Natural killer cell (primary cell): ENCODE measurements at regions not wholly inside any gene's neighbourhood (a gene's known extent, or its start where the extent isn't known, plus 50 kb on each side); places are given as distances from the start of the nearest gene placed in this dataset.

Experiments used
- ATAC-seq, 3 donors: fragments of 150-1000 bp in 2 of 3; fragments of 200-7000 bp in 1 of 3; cut with Tn5 transposase; 1 replicate in 1 of 3; 2 replicates in 2 of 3; pipeline ENCODE4 v1.10.0; 2021; ENCODE audit warnings: mild to moderate bottlenecking in 2 of 3, moderate library complexity in 2 of 3
- DNase-seq, 2 donors: peaks; one replicate each; pipeline versions ENCODE4 v3.0.0 to v3.0.0-alpha.2; 2013 to 2021; ENCODE audit warnings: mixed read lengths in 1 of 2
- H3K27ac ChIP-seq: one replicate; pipeline ENCODE4 v1.5.1; 2013; ENCODE audit warnings: mild to moderate bottlenecking, low read length
- H3K27me3 ChIP-seq: one replicate; pipeline ENCODE4 v1.6.1; 2013; ENCODE audit warnings: low read length; ENCODE audit not compliant: control insufficient read depth, insufficient read depth
- H3K36me3 ChIP-seq: one replicate; pipeline ENCODE4 v1.6.1; 2013; ENCODE audit warnings: low read length; ENCODE audit not compliant: control insufficient read depth, insufficient read depth
- H3K4me1 ChIP-seq: one replicate; pipeline ENCODE4 v1.6.1; 2013; ENCODE audit warnings: low read length; ENCODE audit not compliant: control insufficient read depth, insufficient read depth
- H3K4me3 ChIP-seq: one replicate; pipeline ENCODE4 v1.5.1; 2013; ENCODE audit warnings: low read length
- H3K9me3 ChIP-seq: one replicate; pipeline ENCODE4 v1.6.1; 2013; ENCODE audit warnings: low read length; ENCODE audit not compliant: control insufficient read depth, insufficient read depth
- H3K27ac Mint-ChIP-seq, 2 donors: one replicate each; pipeline ENCODE4 v1.8.0; 2022; ENCODE audit warnings: mild to moderate bottlenecking in 2 of 2, mixed read lengths in 2 of 2, moderate library complexity in 1 of 2
- H3K27me3 Mint-ChIP-seq, 2 donors: one replicate each; pipeline ENCODE4 v1.8.0; 2022; ENCODE audit warnings: low read depth in 2 of 2, mixed read lengths in 2 of 2
- H3K36me3 Mint-ChIP-seq: one replicate; pipeline ENCODE4 v1.8.0; 2022; ENCODE audit warnings: mixed read lengths
- H3K4me1 Mint-ChIP-seq, 2 donors: one replicate each; pipeline ENCODE4 v1.8.0; 2022; ENCODE audit warnings: mixed read lengths in 2 of 2
- H3K4me3 Mint-ChIP-seq: one replicate; pipeline ENCODE4 v1.8.0; 2022; ENCODE audit warnings: mild to moderate bottlenecking, moderate library complexity, mixed read lengths
- H3K9me3 Mint-ChIP-seq, 2 donors: one replicate each; pipeline ENCODE4 v1.8.0; 2022; ENCODE audit warnings: mixed read lengths in 2 of 2
- CTCF ChIP-seq: fragments of 200-600 bp; IDR thresholded peaks from one replicate; pipeline ENCODE4 v1.8.0; 2022; ENCODE audit warnings: antibody characterized with exemption
- WGBS: methylation state at CpG from one replicate; pipeline ENCODE4 v1.1.7; 2013; ENCODE audit warnings: missing lambda C conversion rate; ENCODE audit not compliant: insufficient coverage; 5-methylcytosine and 5-hydroxymethylcytosine counted together
- intact Hi-C: fragments of 100-400 bp; cut with micrococcal nuclease; formaldehyde crosslinking; loops from one replicate; pipeline ENCODE4 v1.14.2; 2022

- Mint-ChIP-seq H3K36me3 (peaks cover 8% of the 10 kb centered on the region), H3K4me1 (no peaks in the 10 kb centered on the region), H3K27me3 (no peaks in the 10 kb centered on the region), H3K9me3 (peaks cover 11 to 18% of the 10 kb centered on the region in 2 donors), H3K27ac (no peak overlapping the region), H3K4me3 (no peak overlapping the region)
- DNase-seq (no peak), ATAC-seq (no peak)
- Histone ChIP-seq H3K27ac (no peak overlapping the region), H3K4me1 (no peaks in the 10 kb centered on the region), H3K27me3 (no peaks in the 10 kb centered on the region), H3K4me3 (no peak overlapping the region), H3K9me3 (no peaks in the 10 kb centered on the region), H3K36me3 (no peaks in the 10 kb centered on the region)
- no CpG with 5 or more reads among the region's 1 CpG for WGBS
- no peak for TF ChIP-seq CTCF
- intact Hi-C loops = no loop called here
These were observed 193.5 kb upstream of the KIF2B start for GRCh38 chr17:53629188-53629587.

- no peak for ATAC-seq
- H3K9me3 Mint-ChIP-seq = peaks cover 9 to 21% of the 10 kb centered on the region in 2 donors
These were observed 194.7 kb upstream of the KIF2B start for GRCh38 chr17:53628011-53628410.

GRCh38 chr17:53627511-53627910 is 195.2 kb upstream of the KIF2B start:
- H3K4me3 ChIP-seq = no peak overlapping the region
- peaks cover 8 to 21% of the 10 kb centered on the region in 2 donors for H3K9me3 Mint-ChIP-seq
- H3K36me3 Mint-ChIP-seq = peaks cover 8% of the 10 kb centered on the region
- DNase-seq (no peak), ATAC-seq (no peak)
- no peaks in the 10 kb centered on the region for H3K27me3 ChIP-seq
- no peak overlapping the region for H3K27ac Mint-ChIP-seq
- TF ChIP-seq CTCF = no peak
- H3K36me3 ChIP-seq = no peaks in the 10 kb centered on the region
- no peak overlapping the region for H3K27ac ChIP-seq
- no peaks in the 10 kb centered on the region for H3K9me3 ChIP-seq
- WGBS = no CpG with 5 or more reads among the region's 1 CpG
- H3K4me1 ChIP-seq = no peaks in the 10 kb centered on the region
- H3K27me3 Mint-ChIP-seq = no peaks in the 10 kb centered on the region
- intact Hi-C loops = no loop called here
- H3K4me1 Mint-ChIP-seq = no peaks in the 10 kb centered on the region
- H3K4me3 Mint-ChIP-seq = no peak overlapping the region

More at GRCh38 chr17:53628011-53628410, 194.7 kb upstream of the KIF2B start:
- Histone ChIP-seq H3K27ac (no peak overlapping the region), H3K9me3 (no peaks in the 10 kb centered on the region), H3K36me3 (no peaks in the 10 kb centered on the region), H3K4me1 (no peaks in the 10 kb centered on the region), H3K4me3 (no peak overlapping the region), H3K27me3 (no peaks in the 10 kb centered on the region)
- DNase-seq = no peak
- no peak overlapping the region for H3K27ac Mint-ChIP-seq
- no peaks in the 10 kb centered on the region for H3K4me1 Mint-ChIP-seq
- H3K36me3 Mint-ChIP-seq = peaks cover 8% of the 10 kb centered on the region
- no peak for TF ChIP-seq CTCF
- intact Hi-C loops = no loop called here
- H3K4me3 Mint-ChIP-seq = no peak overlapping the region
- H3K27me3 Mint-ChIP-seq = no peaks in the 10 kb centered on the region

- Histone ChIP-seq H3K27ac (no peak overlapping the region), H3K27me3 (no peaks in the 10 kb centered on the region), H3K4me3 (no peak overlapping the region), H3K36me3 (no peaks in the 10 kb centered on the region), H3K4me1 (no peaks in the 10 kb centered on the region), H3K9me3 (peaks cover 7% of the 10 kb centered on the region)
- Mint-ChIP-seq H3K9me3 (peaks cover 8 to 21% of the 10 kb centered on the region in 2 donors), H3K36me3 (no peaks in the 10 kb centered on the region), H3K27ac (no peak overlapping the region), H3K4me3 (no peak overlapping the region), H3K27me3 (no peaks in the 10 kb centered on the region), H3K4me1 (no peaks in the 10 kb centered on the region)
- ATAC-seq (no peak), DNase-seq (no peak)
- no CpG with 5 or more reads among the region's 1 CpG for WGBS
- TF ChIP-seq CTCF = no peak
- intact Hi-C loops = no loop called here
These were observed 196.4 kb upstream of the KIF2B start for GRCh38 chr17:53626286-53626685.
